GM12878 (cell line): ENCODE measurements at regions not wholly inside any gene's neighbourhood (a gene's known extent, or its start where the extent isn't known, plus 50 kb on each side); places are given as distances from the start of the nearest gene placed in this dataset.
"Not testable (repeated sequence)": the region's sequence is repeated elsewhere in the genome, so short reads cannot be mapped to it uniquely, and the experiment has no call there.

Experiments
- ATAC-seq: fragments of 200-7000 bp; cut with Tn5 transposase; 3 replicates; pipeline ENCODE4 v1.9.1; 2020; ENCODE audit warnings: mild to moderate bottlenecking, moderate library complexity
- BruUV-seq: library from RNA; stranded (reverse); fragments of 400-500 nt; replicated peaks from 2 replicates; lab custom pipeline; 2021; lab: Mats Ljungman, UMichigan
- CTCF ChIA-PET: fragments of 300-600 bp; sonication (Branson Sonifier 250); formaldehyde crosslinking; extraction: SDS; loops from one replicate; lab custom pipeline; 2021; ENCODE audit warnings: inconsistent platforms; lab: Yijun Ruan, JAX
- POLR2A ChIA-PET: fragments of 350-600 bp; formaldehyde crosslinking; extraction: SDS; loops from one replicate; lab custom pipeline; 2021; ENCODE audit warnings: inconsistent platforms; lab: Charles Lee
- RAD21 ChIA-PET: fragments of 300-600 bp; sonication (Branson Sonifier 250); formaldehyde crosslinking; loops from one replicate; lab custom pipeline; 2023; ENCODE audit warnings: antibody characterized with exemption; ENCODE audit not compliant: unreplicated experiment; lab: Charles Lee
- SMC1A ChIA-PET: fragments of 300-600 bp; sonication (Branson Sonifier 250); formaldehyde crosslinking; loops from one replicate; lab custom pipeline; 2023; ENCODE audit not compliant: unreplicated experiment, uncharacterized antibody; lab: Charles Lee
- DNase-seq: peaks from one replicate; pipeline ENCODE4 v3.0.0-alpha.2; 2011; ENCODE audit warnings: low read depth, low spot score
- FAIRE-seq: peaks from 3 replicates; lab custom pipeline; 2011; peaks lifted over from hg19 to GRCh38; lab: Jason Lieb, UNC
- H2AFZ ChIP-seq: 2 replicates; pipeline ENCODE4 v1.6.0; 2011; ENCODE audit warnings: low read depth, low read length, control low read depth; ENCODE audit not compliant: control insufficient read depth
- H3K27ac ChIP-seq: 2 replicates; pipeline ENCODE4 v1.5.1; 2011; ENCODE audit warnings: control low read depth; ENCODE audit not compliant: control insufficient read depth, insufficient read depth
- H3K27me3 ChIP-seq, 2 experiments: replicated peaks in 1 of 2; 2 replicates each; pipeline versions ENCODE4 v1.6.0 to v1.6.1; 2011; ENCODE audit warnings: low read length in 1 of 2; ENCODE audit not compliant: control insufficient read depth in 2 of 2, insufficient read depth in 2 of 2
- H3K36me3 ChIP-seq, 2 experiments: 2 replicates each; pipeline ENCODE4 v1.5.1; 2011; ENCODE audit warnings: low read length in 1 of 2; ENCODE audit not compliant: control insufficient read depth in 2 of 2, insufficient read depth in 2 of 2
- H3K4me1 ChIP-seq: 2 replicates; pipeline ENCODE4 v1.6.1; 2011; ENCODE audit warnings: mild to moderate bottlenecking, low read length, moderate library complexity, mixed read lengths; ENCODE audit not compliant: control insufficient read depth, insufficient read depth
- H3K4me2 ChIP-seq: 2 replicates; pipeline ENCODE4 v1.6.0; 2011; ENCODE audit warnings: control low read depth; ENCODE audit not compliant: control insufficient read depth, insufficient read depth
- H3K4me3 ChIP-seq: fragments of 200-600 bp; sonication (generic); 2 replicates; pipeline ENCODE4 v1.5.1; 2016
- H3K79me2 ChIP-seq: 2 replicates; pipeline ENCODE4 v1.6.0; 2011; ENCODE audit warnings: low read length; ENCODE audit not compliant: control insufficient read depth, insufficient read depth
- H3K9ac ChIP-seq: 2 replicates; pipeline ENCODE4 v1.8.0; 2011; ENCODE audit warnings: low read length, control low read depth, mixed read lengths; ENCODE audit not compliant: control insufficient read depth, insufficient read depth
- H3K9me3 ChIP-seq: replicated peaks from 3 replicates; pipeline ENCODE4 v1.5.1; 2011; ENCODE audit warnings: mild to moderate bottlenecking, low read length; ENCODE audit not compliant: control insufficient read depth, insufficient read depth
- H4K20me1 ChIP-seq: 2 replicates; pipeline ENCODE4 v1.6.0; 2011; ENCODE audit not compliant: control insufficient read depth, insufficient read depth
- FOXK2 ChIP-seq: fragments of 450-650 bp; IDR thresholded peaks from 2 replicates; pipeline ENCODE4 v1.6.1; 2017; ENCODE audit warnings: mild to moderate bottlenecking, moderate library complexity
- JUND ChIP-seq: IDR thresholded peaks from 2 replicates; pipeline ENCODE4 v1.6.1; 2012; ENCODE audit warnings: low read depth, mild to moderate bottlenecking, low read length, improper control_type of control experiment, moderate library complexity
- PAX8 ChIP-seq: fragments of 450-650 bp; IDR thresholded peaks from 2 replicates; pipeline ENCODE4 v1.6.1; 2017; ENCODE audit warnings: mild to moderate bottlenecking, moderate library complexity
- PML ChIP-seq: IDR thresholded peaks from 2 replicates; pipeline ENCODE4 v1.6.1; 2012; ENCODE audit warnings: low read length, inconsistent platforms
- SIN3A ChIP-seq: IDR thresholded peaks from 2 replicates; pipeline ENCODE4 v1.6.1; 2012; ENCODE audit warnings: low read depth, low read length, improper control_type of control experiment
- SREBF1 ChIP-seq: IDR thresholded peaks from 2 replicates; pipeline ENCODE4 v1.6.1; 2012; ENCODE audit warnings: mild to moderate bottlenecking, low read length
- TCF12 ChIP-seq: IDR thresholded peaks from 2 replicates; pipeline ENCODE4 v1.6.1; 2011; ENCODE audit warnings: low read depth, mild to moderate bottlenecking, low read length
- WGBS: methylation state at CpG from one replicate; pipeline ENCODE4 v1.1.6; 2016; ENCODE audit warnings: low lambda C conversion rate; ENCODE audit not compliant: insufficient replicate concordance, insufficient coverage; ENCODE audit errors: missing lambda C conversion rate; 5-methylcytosine and 5-hydroxymethylcytosine counted together
- in situ Hi-C: fragments of 300-500 bp; cut with MboI; formaldehyde crosslinking; loops from 9 replicates; pipeline ENCODE4 v1.14.3; 2018; ENCODE audit warnings: mixed read lengths
- intact Hi-C: fragments of 100-400 bp; cut with micrococcal nuclease; formaldehyde crosslinking; loops from one replicate; pipeline ENCODE4 v1.14.2; 2022; ENCODE audit not compliant: unreplicated experiment

DNA sequence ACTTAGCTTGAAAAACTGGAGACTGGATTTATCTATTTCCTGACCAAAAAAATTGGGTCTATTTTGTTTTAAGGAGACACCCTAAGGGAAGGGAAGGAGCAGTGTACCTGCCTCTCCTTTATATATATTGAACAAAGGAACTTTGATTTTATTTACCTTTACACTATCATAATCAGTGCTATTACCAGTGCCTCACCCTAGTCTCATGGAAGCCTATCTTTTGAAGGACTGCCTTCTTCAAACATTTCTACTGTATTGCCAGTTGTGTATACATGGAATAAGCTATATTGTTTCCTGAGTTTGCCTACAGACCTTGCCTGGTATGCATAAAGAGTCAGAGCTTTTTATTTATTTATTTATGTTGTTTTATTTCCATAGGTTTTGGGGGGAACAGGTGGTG is 124.9 kb downstream of the UTRN start:
- Histone ChIP-seq H3K79me2 (no peaks in the 10 kb centered on the region; the same call in 1 of the 2 replicates), H3K4me1 (no peaks in the 10 kb centered on the region), H3K4me3 (no peak overlapping the region), H2AFZ (no peak overlapping the region), H3K27me3 (no peaks in the 10 kb centered on the region), H4K20me1 (no peaks in the 10 kb centered on the region), H3K9ac (no peak overlapping the region), H3K4me2 (no peak overlapping the region), H3K9me3 (no peaks in the 10 kb centered on the region), H3K27ac (no peak overlapping the region), H3K36me3 (no peaks in the 10 kb centered on the region)
- ATAC-seq = no peak
- ChIA-PET RAD21 (no interaction called here), CTCF (interaction anchor here (0.6 kb wide), 1 partner anchor 383 kb away, joined by 3 read pairs; no protein-coding TSS in a partner anchor), SMC1A (interaction anchor here (1.0 kb wide), 1 partner anchor 8 kb away, joined by 4 read pairs; no protein-coding TSS in a partner anchor), POLR2A (interaction anchor here (0.6 to 0.9 kb wide), 2 partner anchors 15 to 50 kb away, joined by 3 to 5 read pairs; no protein-coding TSS in a partner anchor)
- FAIRE-seq = no peak
- intact Hi-C loops = no loop called here
- no TSS peak for BruUV-seq
- in situ Hi-C loops = no loop called here
- no peak for DNase-seq
- TF ChIP-seq FOXK2 = no peak
- no peak for TF ChIP-seq SREBF1
- no peak for TF ChIP-seq PAX8
- no peak for TF ChIP-seq SIN3A
- no peak for TF ChIP-seq JUND
- TF ChIP-seq PML = no peak
- no peak for TF ChIP-seq TCF12

DNA sequence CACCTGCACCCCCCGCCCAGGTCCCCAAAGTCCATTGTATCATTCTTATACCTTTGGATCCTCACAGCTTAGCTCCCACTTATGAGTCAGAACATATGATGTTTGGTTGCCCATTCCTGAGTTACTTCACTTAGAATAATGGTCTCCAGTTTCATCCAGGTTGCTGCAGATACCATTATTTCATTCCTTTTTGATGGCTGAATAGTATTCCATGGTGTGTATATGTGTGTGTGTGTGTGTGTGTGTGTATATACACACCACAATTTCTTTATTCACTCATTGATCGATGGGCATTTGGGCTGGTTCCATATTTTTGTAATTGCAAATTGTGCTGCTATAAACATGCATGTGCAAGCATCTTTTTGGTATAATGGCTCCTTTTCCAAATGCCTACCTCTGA is 125.4 kb downstream of the UTRN start:
- RAD21 ChIA-PET, H3K36me3 ChIP-seq, H3K27ac ChIP-seq, H3K4me3 ChIP-seq, in situ Hi-C loops, H3K9me3 ChIP-seq, FAIRE-seq, intact Hi-C loops, H3K27me3 ChIP-seq, CTCF ChIA-PET, ATAC-seq, BruUV-seq, H3K4me2 ChIP-seq, H2AFZ ChIP-seq, POLR2A ChIA-PET, H4K20me1 ChIP-seq, H3K9ac ChIP-seq, H3K79me2 ChIP-seq, H3K4me1 ChIP-seq, DNase-seq: not testable (repeated sequence)
- WGBS = 87% methylated on average over 2 of the region's 2 CpGs
- SMC1A ChIA-PET = interaction anchor here (1.0 kb wide), 1 partner anchor 9 kb away, joined by 4 read pairs; no protein-coding TSS in a partner anchor
